IMR-90 (cell line): ENCODE measurements at regions not wholly inside any gene's neighbourhood (a gene's known extent, or its start where the extent isn't known, plus 50 kb on each side); places are given as distances from the start of the nearest gene placed in this dataset.
"Not testable (repeated sequence)": the region's sequence is repeated elsewhere in the genome, so short reads cannot be mapped to it uniquely, and the experiment has no call there.

ENCODE experiments used
- ATAC-seq: fragments of 200-7000 bp; cut with Tn5 transposase; 2 replicates; pipeline ENCODE4 v1.9.1; 2020; ENCODE audit warnings: low read depth, mild to moderate bottlenecking, moderate library complexity
- BruUV-seq: library from RNA; stranded (reverse); fragments of 400-500 nt; replicated peaks from 2 replicates; lab custom pipeline; 2021; lab: Mats Ljungman, UMichigan
- CTCF ChIA-PET: fragments of 300-600 bp; formaldehyde crosslinking; extraction: SDS; loops from one replicate; lab custom pipeline; 2021; ENCODE audit warnings: antibody characterized with exemption; lab: Yijun Ruan, JAX
- POLR2A ChIA-PET: fragments of 300-600 bp; sonication (Branson Sonifier 250); formaldehyde crosslinking; loops from one replicate; lab custom pipeline; 2022; ENCODE audit warnings: antibody characterized with exemption; ENCODE audit not compliant: unreplicated experiment; lab: Charles Lee
- DNase-seq: peaks from one replicate; pipeline ENCODE4 v3.0.0; 2013
- H2AFZ ChIP-seq: replicated peaks from 2 replicates; pipeline ENCODE3; 2013; ENCODE audit warnings: low read length, mild to moderate bottlenecking; ENCODE audit not compliant: poor library complexity
- H2AK5ac ChIP-seq: 2 replicates; pipeline ENCODE4 v1.6.1; 2013; ENCODE audit warnings: low read depth, low read length, inconsistent platforms
- H2AK9ac ChIP-seq: replicated peaks from 2 replicates; pipeline ENCODE3; 2013; ENCODE audit warnings: mild to moderate bottlenecking, low read depth, low read length, moderate library complexity; ENCODE audit not compliant: poor library complexity
- H2BK120ac ChIP-seq: 2 replicates; pipeline ENCODE4 v1.6.1; 2013; ENCODE audit warnings: low read depth, low read length, inconsistent platforms
- H2BK15ac ChIP-seq: 3 replicates; pipeline ENCODE4 v1.6.1; 2013; ENCODE audit warnings: low read depth, low read length, inconsistent platforms
- H2BK20ac ChIP-seq: 2 replicates; pipeline ENCODE4 v1.6.1; 2013; ENCODE audit warnings: low read depth, mild to moderate bottlenecking, inconsistent platforms, low read length, moderate library complexity
- H2BK5ac ChIP-seq: 2 replicates; pipeline ENCODE4 v1.6.1; 2013; ENCODE audit warnings: mild to moderate bottlenecking, low read depth, low read length, inconsistent platforms; ENCODE audit not compliant: poor library complexity, severe bottlenecking
- H3K14ac ChIP-seq: replicated peaks from 2 replicates; pipeline ENCODE4 v1.6.1; 2013; ENCODE audit warnings: low read depth, low read length, inconsistent platforms
- H3K18ac ChIP-seq: 2 replicates; pipeline ENCODE4 v1.6.1; 2013; ENCODE audit warnings: low read depth, low read length, control low read depth
- H3K23ac ChIP-seq: 2 replicates; pipeline ENCODE4 v1.6.1; 2013; ENCODE audit warnings: low read depth, low read length, inconsistent platforms
- H3K27ac ChIP-seq: 2 replicates; pipeline ENCODE4 v1.5.1; 2013; ENCODE audit warnings: mild to moderate bottlenecking, control low read depth, low read length; ENCODE audit not compliant: insufficient read depth
- H3K27me3 ChIP-seq: 2 replicates; pipeline ENCODE4 v1.6.1; 2013; ENCODE audit warnings: low read length; ENCODE audit not compliant: control insufficient read depth, insufficient read depth
- H3K36me3 ChIP-seq: 2 replicates; pipeline ENCODE4 v1.6.1; 2013; ENCODE audit warnings: low read length, mixed read lengths; ENCODE audit not compliant: control insufficient read depth, insufficient read depth
- H3K4ac ChIP-seq: 2 replicates; pipeline ENCODE4 v1.6.1; 2013; ENCODE audit warnings: low read depth, low read length, inconsistent platforms
- H3K4me1 ChIP-seq: 2 replicates; pipeline ENCODE4 v1.6.1; 2013; ENCODE audit warnings: low read length, mixed read lengths; ENCODE audit not compliant: control insufficient read depth, insufficient read depth
- H3K4me2 ChIP-seq: 2 replicates; pipeline ENCODE4 v1.6.1; 2013; ENCODE audit warnings: low read depth, mild to moderate bottlenecking, control low read depth, low read length, moderate library complexity
- H3K4me3 ChIP-seq: 2 replicates; pipeline ENCODE4 v1.5.1; 2013; ENCODE audit warnings: low read depth, mild to moderate bottlenecking, control low read depth, low read length, moderate library complexity; ENCODE audit not compliant: insufficient read depth
- H3K56ac ChIP-seq: 2 replicates; pipeline ENCODE4 v1.6.1; 2013; ENCODE audit warnings: low read length, inconsistent platforms; ENCODE audit not compliant: insufficient read depth; ENCODE audit errors: extremely low read depth
- H3K79me1 ChIP-seq, 2 experiments: 2 replicates each; pipeline ENCODE4 v1.6.1; 2013; ENCODE audit warnings: low read length in 2 of 2, inconsistent platforms in 1 of 2, low read depth in 1 of 2
- H3K9ac ChIP-seq: 2 replicates; pipeline ENCODE4 v1.6.1; 2013; ENCODE audit warnings: low read depth, low read length, control low read depth
- H3K9me1 ChIP-seq: 2 replicates; pipeline ENCODE4 v1.6.1; 2013; ENCODE audit warnings: low read length, inconsistent platforms; ENCODE audit not compliant: insufficient read depth
- H3K9me3 ChIP-seq: 2 replicates; pipeline ENCODE4 v1.6.1; 2013; ENCODE audit warnings: low read length; ENCODE audit not compliant: control insufficient read depth, insufficient read depth
- H4K20me1 ChIP-seq: 2 replicates; pipeline ENCODE4 v1.6.1; 2013; ENCODE audit warnings: low read length, inconsistent platforms; ENCODE audit not compliant: insufficient read depth
- H4K5ac ChIP-seq: 2 replicates; pipeline ENCODE4 v1.6.1; 2013; ENCODE audit warnings: mild to moderate bottlenecking, low read depth, low read length, control low read depth
- H4K8ac ChIP-seq, 2 experiments: 2 replicates each; pipeline ENCODE4 v1.6.1; 2013; ENCODE audit warnings: low read depth in 2 of 2, low read length in 2 of 2, control low read depth in 1 of 2, inconsistent platforms in 1 of 2
- H4K91ac ChIP-seq: 2 replicates; pipeline ENCODE4 v1.6.1; 2013; ENCODE audit warnings: low read depth, low read length, inconsistent platforms; ENCODE audit not compliant: insufficient read depth
- whole genome bisulfite sequencing, 2 experiments: methylation state at CpG; one replicate each; pipeline versions ENCODE4 v1.1.5 to v1.1.7; 2013; ENCODE audit warnings: missing lambda C conversion rate in 2 of 2; ENCODE audit not compliant: insufficient read length in 1 of 2; ENCODE audit errors: extremely low coverage in 2 of 2; 5-methylcytosine and 5-hydroxymethylcytosine counted together
- dilution Hi-C: fragments of 300-500 bp; cut with HindIII; formaldehyde crosslinking; loops from one replicate; pipeline ENCODE4 v1.14.3; 2018; ENCODE audit warnings: low sequenced_read_pairs; ENCODE audit not compliant: unreplicated experiment
- in situ Hi-C: fragments of 300-500 bp; cut with MboI; formaldehyde crosslinking; loops from 3 replicates; pipeline ENCODE4 v1.14.3; 2019; ENCODE audit warnings: low sequenced_read_pairs, inconsistent platforms, mixed read lengths
- intact Hi-C: fragments of 100-400 bp; cut with micrococcal nuclease; formaldehyde crosslinking; loops from 2 replicates; pipeline ENCODE4 v1.10.0; 2022

DNA sequence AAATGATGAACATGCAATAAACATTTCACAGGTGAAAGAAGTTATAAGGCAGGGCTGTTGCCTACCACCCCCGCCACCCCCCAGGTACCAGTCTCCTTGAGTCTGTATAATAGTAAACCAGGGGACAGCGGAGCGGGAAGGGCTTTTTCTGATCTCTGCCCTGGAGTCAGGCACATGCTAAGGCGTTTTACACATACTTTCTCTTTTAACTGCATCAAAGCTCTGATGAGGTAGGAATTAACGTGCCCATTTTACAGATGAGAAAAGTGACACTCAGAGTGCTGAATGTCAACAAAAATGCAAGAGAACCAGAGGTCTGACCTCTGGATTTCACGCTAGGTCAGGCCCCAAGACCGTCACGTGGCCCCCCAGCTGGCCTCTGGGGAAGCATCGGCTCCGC is 94.3 kb upstream of the ASB18 start:
- H3K36me3 ChIP-seq, DNase-seq, intact Hi-C loops, H3K4ac ChIP-seq, H2BK20ac ChIP-seq, ATAC-seq, H3K18ac ChIP-seq, dilution Hi-C loops, H4K8ac ChIP-seq, H3K9me3 ChIP-seq, H3K9ac ChIP-seq, H3K56ac ChIP-seq, H3K79me1 ChIP-seq, H4K5ac ChIP-seq, H3K9me1 ChIP-seq, H4K20me1 ChIP-seq, H3K4me1 ChIP-seq, H3K23ac ChIP-seq, H2AK5ac ChIP-seq, H3K4me2 ChIP-seq, H4K91ac ChIP-seq, H2AFZ ChIP-seq, H2BK15ac ChIP-seq, H2AK9ac ChIP-seq, H3K27me3 ChIP-seq, H2BK120ac ChIP-seq, H3K4me3 ChIP-seq, H3K27ac ChIP-seq, in situ Hi-C loops, POLR2A ChIA-PET, H2BK5ac ChIP-seq, H3K14ac ChIP-seq, CTCF ChIA-PET, BruUV-seq: not testable (repeated sequence)
- no CpG with 5 or more reads among the region's 10 CpGs for WGBS, 2 experiments
